ENCODE measurements at regions not wholly inside any gene's neighbourhood (a gene's known extent, or its start where the extent isn't known, plus 50 kb on each side); places are given as distances from the start of the nearest gene placed in this dataset.

GRCh38 chr10:20614911-20615310, 282.2 kb downstream of the NEBL start:
- TF ChIP-seq POLR2AphosphoS5 (IDR thresholded peaks at IDR 0.05; ENCODE audit: borderline replicate concordance, low read depth, low read length) (no peak), EZH2 (IDR thresholded peaks at IDR 0.05) (no peak), FOXP2 (optimal IDR thresholded peaks at IDR 0.05; ENCODE audit: control extremely low read depth, extremely low read length, insufficient read depth) (no peak)
